HG02943 (cell line): ENCODE measurements at regions not wholly inside any gene's neighbourhood (a gene's known extent, or its start where the extent isn't known, plus 50 kb on each side); places are given as distances from the start of the nearest gene placed in this dataset.
"Not testable (repeated sequence)": the region's sequence is repeated elsewhere in the genome, so short reads cannot be mapped to it uniquely, and the experiment has no call there.

Experiments
- ATAC-seq: cut with Tn5 transposase; IDR thresholded peaks from one replicate; pipeline ENCODE4 v1.9.1; 2021; ENCODE audit warnings: mild to moderate bottlenecking, low read depth, moderate library complexity; ENCODE audit not compliant: unreplicated experiment

- ATAC-seq, result no peak
These were observed 80.0 kb downstream of the GALR1 start for GRCh38 chr18:77329651-77330050.

- no peak for ATAC-seq
These were observed 85.2 kb downstream of the GALR1 start for GRCh38 chr18:77334876-77335275.

GRCh38 chr18:77337604-77338003 lies 88.0 kb downstream of the GALR1 start:
- no peak for ATAC-seq

- ATAC-seq, result no peak
These were observed 89.4 kb downstream of the GALR1 start for GRCh38 chr18:77339093-77339492.

GRCh38 chr18:77339623-77340022 lies 90.0 kb downstream of the GALR1 start:
- no peak for ATAC-seq

- no peak for ATAC-seq
These were observed 91.2 kb downstream of the GALR1 start for GRCh38 chr18:77340815-77341214.

GRCh38 chr18:77341527-77342325 lies 92.1 kb downstream of the GALR1 start:
- no peak for ATAC-seq

- no peak for ATAC-seq
These were observed 93.1 kb downstream of the GALR1 start for GRCh38 chr18:77342736-77343135.

- no peak for ATAC-seq
These were observed 94.3 kb downstream of the GALR1 start for GRCh38 chr18:77343846-77344510.

GRCh38 chr18:77344786-77345500 lies 95.3 kb downstream of the GALR1 start:
- ATAC-seq, result no peak

GRCh38 chr18:77346208-77346810 lies 96.7 kb downstream of the GALR1 start:
- ATAC-seq, result no peak

GRCh38 chr18:77353349-77353748 lies 103.7 kb downstream of the GALR1 start:
- not testable (repeated sequence) for ATAC-seq

- no peak for ATAC-seq
These were observed 110.1 kb downstream of the GALR1 start for GRCh38 chr18:77359561-77360314.

GRCh38 chr18:77360315-77361190 lies 110.9 kb downstream of the GALR1 start:
- no peak for ATAC-seq

GRCh38 chr18:77361382-77361781 lies 111.7 kb downstream of the GALR1 start:
- ATAC-seq, result no peak

GRCh38 chr18:77365667-77366066 lies 116.0 kb downstream of the GALR1 start:
- no peak for ATAC-seq

- no peak for ATAC-seq
These were observed 116.5 kb downstream of the GALR1 start for GRCh38 chr18:77366067-77366719.

- no peak for ATAC-seq
These were observed 117.3 kb downstream of the GALR1 start for GRCh38 chr18:77366720-77367641.
